Endothelial cell of hepatic sinusoid (primary cell): ENCODE measurements at regions not wholly inside any gene's neighbourhood (a gene's known extent, or its start where the extent isn't known, plus 50 kb on each side); places are given as distances from the start of the nearest gene placed in this dataset.
"Not testable (repeated sequence)": the region's sequence is repeated elsewhere in the genome, so short reads cannot be mapped to it uniquely, and the experiment has no call there.

Experiments
- in situ Hi-C: cut with HindIII; loops from 2 replicates; pipeline ENCODE4 v1.10.0; 2017; ENCODE audit warnings: low sequenced_read_pairs

- in situ Hi-C loops = not testable (repeated sequence)
These were observed 513.5 kb downstream of the TTLL7 start for GRCh38 chr1:83485314-83486019.

GRCh38 chr1:83481284-83481683, 517.6 kb downstream of the TTLL7 start:
- in situ Hi-C loops = not testable (repeated sequence)

- in situ Hi-C loops = not testable (repeated sequence)
These were observed 519.2 kb downstream of the TTLL7 start for GRCh38 chr1:83479591-83480239.

- in situ Hi-C loops = not testable (repeated sequence)
These were observed 520.8 kb downstream of the TTLL7 start for GRCh38 chr1:83478127-83478526.

- in situ Hi-C loops = not testable (repeated sequence)
These were observed 522.4 kb downstream of the TTLL7 start for GRCh38 chr1:83476518-83476917.

- in situ Hi-C loops = not testable (repeated sequence)
These were observed 524.0 kb downstream of the TTLL7 start for GRCh38 chr1:83474946-83475345.

GRCh38 chr1:83473986-83474385, 524.9 kb downstream of the TTLL7 start:
- in situ Hi-C loops = not testable (repeated sequence)

- in situ Hi-C loops = not testable (repeated sequence)
These were observed 526.9 kb downstream of the TTLL7 start for GRCh38 chr1:83472066-83472465.

- in situ Hi-C loops = not testable (repeated sequence)
These were observed 527.7 kb downstream of the TTLL7 start for GRCh38 chr1:83471272-83471671.

GRCh38 chr1:83468336-83468735, 530.6 kb downstream of the TTLL7 start:
- in situ Hi-C loops = not testable (repeated sequence)

- in situ Hi-C loops = not testable (repeated sequence)
These were observed 541.1 kb downstream of the TTLL7 start for GRCh38 chr1:83457735-83458248.

GRCh38 chr1:83457281-83457680, 541.7 kb downstream of the TTLL7 start:
- in situ Hi-C loops = not testable (repeated sequence)

GRCh38 chr1:83455753-83456152, 543.2 kb downstream of the TTLL7 start:
- in situ Hi-C loops = not testable (repeated sequence)

- in situ Hi-C loops = not testable (repeated sequence)
These were observed 553.1 kb downstream of the TTLL7 start for GRCh38 chr1:83445873-83446272.

- in situ Hi-C loops = not testable (repeated sequence)
These were observed 556.5 kb downstream of the TTLL7 start for GRCh38 chr1:83442412-83442811.

- in situ Hi-C loops = not testable (repeated sequence)
These were observed 558.3 kb downstream of the TTLL7 start for GRCh38 chr1:83440586-83440985.

GRCh38 chr1:83440021-83440420, 558.9 kb downstream of the TTLL7 start:
- in situ Hi-C loops = not testable (repeated sequence)

GRCh38 chr1:83438316-83438715, 560.6 kb downstream of the TTLL7 start:
- in situ Hi-C loops = not testable (repeated sequence)

GRCh38 chr1:83435336-83435735, 563.6 kb downstream of the TTLL7 start:
- in situ Hi-C loops = not testable (repeated sequence)

- in situ Hi-C loops = not testable (repeated sequence)
These were observed 571.4 kb downstream of the TTLL7 start for GRCh38 chr1:83427566-83427965.

- in situ Hi-C loops = not testable (repeated sequence)
These were observed 575.5 kb downstream of the TTLL7 start for GRCh38 chr1:83423382-83423781.

- in situ Hi-C loops = no loop called here
These were observed 580.4 kb downstream of the TTLL7 start for GRCh38 chr1:83418558-83418957.
